HK-2 (cell line): ENCODE measurements at regions not wholly inside any gene's neighbourhood (a gene's known extent, or its start where the extent isn't known, plus 50 kb on each side); places are given as distances from the start of the nearest gene placed in this dataset.
"Not testable (repeated sequence)": the region's sequence is repeated elsewhere in the genome, so short reads cannot be mapped to it uniquely, and the experiment has no call there.

Experiments used
- DNase-seq: peaks from one replicate; pipeline ENCODE4 v3.0.0-alpha.2; 2018; ENCODE audit not compliant: unreplicated experiment

GRCh38 chr16:77063676-77064016 lies 127.3 kb upstream of the MON1B start:
- DNase-seq: no peak

DNA sequence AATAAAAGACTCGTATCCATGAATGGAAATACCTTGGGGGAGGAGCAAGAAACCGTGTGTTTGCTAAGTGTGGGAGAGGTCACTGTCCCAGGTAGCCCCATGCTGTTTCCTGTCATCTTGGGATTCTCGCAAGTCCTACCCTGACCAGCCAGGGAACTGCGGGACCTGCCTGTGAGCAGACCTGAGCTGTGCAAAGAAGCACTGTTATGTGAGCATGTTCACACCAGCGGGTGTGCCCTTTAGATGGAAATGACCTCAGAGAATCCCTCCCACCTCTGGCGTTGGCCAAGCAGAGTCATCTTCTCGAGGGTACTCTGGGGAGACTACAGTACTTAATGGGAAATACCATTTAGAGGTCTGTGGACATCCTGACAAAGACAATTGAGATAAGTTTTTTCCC lies 127.0 kb upstream of the MON1B start:
- no peak for DNase-seq

- no peak for DNase-seq
These were observed 124.0 kb upstream of the MON1B start for GRCh38 chr16:77066896-77067496.

GRCh38 chr16:77067900-77068299 lies 123.1 kb upstream of the MON1B start:
- no peak for DNase-seq

DNA sequence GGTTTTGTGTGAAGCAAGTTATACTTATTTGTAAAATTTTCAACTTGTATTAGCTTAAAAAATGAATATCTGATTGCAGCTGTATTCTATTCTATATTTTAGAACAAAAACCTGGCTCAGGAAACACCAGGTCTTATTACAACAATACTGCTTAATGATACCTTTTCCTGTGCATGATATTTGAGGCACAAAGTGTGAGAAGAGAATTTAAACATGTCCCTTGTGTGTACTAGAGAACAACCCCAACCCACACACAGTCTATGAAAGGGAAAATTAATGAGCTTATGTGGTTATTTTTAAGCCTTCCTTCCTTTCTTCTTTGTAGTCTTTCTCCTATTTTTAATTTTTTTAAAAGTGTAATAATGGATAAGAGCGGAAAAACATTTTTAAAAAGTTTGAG lies 122.6 kb upstream of the MON1B start:
- DNase-seq: no peak

- DNase-seq: no peak
These were observed 121.1 kb upstream of the MON1B start for GRCh38 chr16:77069929-77070328.

DNA sequence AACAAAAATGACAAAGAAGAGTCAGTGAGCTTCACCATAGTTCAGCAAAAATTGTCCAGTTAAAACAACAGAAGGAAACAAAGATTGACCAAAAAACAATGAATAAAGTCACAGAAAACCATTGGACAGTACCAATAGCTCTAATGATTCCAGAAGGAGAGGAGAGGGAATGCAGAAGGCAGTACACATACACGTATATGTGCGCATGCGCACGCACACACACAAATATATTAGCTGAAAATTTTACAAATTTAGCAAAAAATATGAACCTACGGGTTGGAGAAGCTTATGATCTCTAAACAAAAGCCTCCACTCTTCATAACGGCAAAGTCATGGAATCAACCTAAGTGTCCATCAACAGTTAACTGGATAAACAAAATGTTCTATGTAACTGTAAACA lies 120.3 kb upstream of the MON1B start:
- DNase-seq: no peak

DNA sequence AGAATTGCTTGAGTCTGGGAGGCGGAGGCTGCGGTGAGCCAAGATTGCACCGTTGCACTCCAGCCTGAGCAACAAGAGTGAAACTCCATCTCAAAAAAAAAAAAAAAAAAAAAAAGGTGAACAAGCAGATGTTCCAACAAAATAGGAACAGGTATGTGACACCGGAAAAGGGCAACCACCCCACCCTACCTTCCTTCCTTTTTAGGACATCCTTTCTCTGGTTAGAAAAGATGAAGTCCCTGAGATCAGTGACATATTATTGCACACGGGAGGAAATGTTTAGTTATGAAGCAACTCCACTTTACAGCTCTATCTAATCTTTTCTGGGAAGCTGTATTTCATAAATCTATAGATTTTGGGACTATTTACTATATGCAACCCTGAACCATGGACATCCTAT lies 114.2 kb upstream of the MON1B start:
- DNase-seq: no peak

DNA sequence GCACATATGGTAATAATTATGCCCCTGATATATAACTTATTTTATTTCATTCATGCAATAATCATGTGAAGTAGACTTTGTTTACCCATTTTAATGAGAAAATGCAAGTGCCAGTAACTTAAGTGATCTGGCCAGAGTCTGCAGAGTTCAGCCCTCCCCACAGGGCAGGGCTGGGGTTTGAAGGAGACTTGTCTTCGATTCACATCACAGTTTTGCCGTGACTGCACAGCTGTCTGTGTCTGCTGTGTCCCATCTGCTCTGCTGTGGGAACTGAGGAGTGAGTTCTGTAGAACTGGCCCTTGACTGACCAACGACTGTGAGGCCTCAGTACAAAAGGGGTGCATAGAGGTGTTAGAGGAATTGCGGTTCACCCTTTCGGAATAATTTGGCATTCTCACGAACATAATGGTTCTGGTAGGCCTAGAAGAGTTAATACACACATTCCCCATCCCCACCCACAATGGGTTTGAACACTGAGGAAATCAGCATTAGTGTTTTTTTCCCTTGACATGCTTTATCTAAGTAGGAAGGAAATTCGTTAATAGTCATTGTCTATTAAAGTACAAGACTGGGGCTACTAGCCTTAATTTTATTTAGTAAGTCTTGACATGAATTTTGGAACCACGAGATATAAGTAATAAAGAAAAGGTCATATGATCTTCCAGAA lies 113.6 kb upstream of the MON1B start:
- DNase-seq: no peak

DNA sequence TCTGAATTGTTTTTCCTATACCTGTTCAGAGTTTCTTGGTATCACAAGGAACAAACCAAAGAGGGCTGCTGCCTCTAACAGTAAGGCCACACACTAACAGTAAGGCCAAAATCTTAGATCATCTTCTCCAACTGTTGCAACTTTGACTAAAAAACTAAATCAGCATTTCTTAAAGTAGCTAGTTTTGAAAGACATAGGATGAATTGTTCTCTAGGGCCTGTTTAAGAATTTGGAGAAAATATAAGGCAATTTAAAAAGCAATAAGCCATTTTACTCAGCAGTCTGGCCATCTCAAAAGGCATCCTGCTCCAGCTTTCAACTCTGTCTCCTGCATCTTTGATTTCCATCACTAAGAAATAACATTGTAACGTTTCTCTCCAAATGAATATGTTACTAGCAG lies 105.0 kb upstream of the MON1B start:
- DNase-seq: no peak

GRCh38 chr16:77090062-77090461 lies 100.9 kb upstream of the MON1B start:
- DNase-seq: no peak

DNA sequence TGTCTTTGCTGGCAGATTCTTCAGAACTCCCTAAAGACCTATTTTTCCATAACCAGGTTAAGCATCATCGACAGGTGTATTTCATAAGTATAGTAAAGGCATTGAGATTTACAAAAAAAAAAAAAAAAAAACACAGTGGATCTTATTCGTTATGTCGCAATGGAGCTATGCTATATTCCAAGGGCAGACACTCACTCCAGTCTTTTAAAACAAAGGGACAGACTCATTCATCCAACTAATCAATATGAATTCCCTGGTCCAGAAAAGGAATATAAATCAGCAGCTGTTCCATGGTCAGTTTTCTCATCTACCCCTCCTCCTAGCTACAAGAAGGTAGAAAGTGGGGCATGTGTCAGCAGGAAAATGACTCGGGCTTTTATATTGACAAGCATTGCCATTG lies 97.7 kb upstream of the MON1B start:
- no peak for DNase-seq

DNA sequence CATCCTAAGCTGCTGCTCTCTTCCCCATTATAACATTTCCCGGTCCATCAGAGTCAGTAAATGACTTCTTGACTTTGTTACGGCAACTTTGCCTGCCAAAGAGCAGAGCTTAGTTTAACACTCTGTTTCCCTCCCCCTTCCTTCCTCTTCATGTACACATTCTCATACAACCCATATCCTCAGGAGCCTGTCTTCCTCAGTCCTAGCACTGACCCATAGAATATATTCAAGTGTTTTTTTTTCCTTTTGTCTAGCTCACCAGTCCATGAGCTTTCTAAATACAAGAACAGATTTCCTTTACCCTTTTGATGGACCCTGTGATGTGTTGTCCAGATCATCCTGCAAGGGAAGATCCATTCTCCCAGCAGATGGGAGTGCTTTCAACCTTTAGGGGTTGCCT lies 97.0 kb upstream of the MON1B start:
- no peak for DNase-seq

- DNase-seq: no peak
These were observed 79.9 kb upstream of the MON1B start for GRCh38 chr16:77111056-77111565.

DNA sequence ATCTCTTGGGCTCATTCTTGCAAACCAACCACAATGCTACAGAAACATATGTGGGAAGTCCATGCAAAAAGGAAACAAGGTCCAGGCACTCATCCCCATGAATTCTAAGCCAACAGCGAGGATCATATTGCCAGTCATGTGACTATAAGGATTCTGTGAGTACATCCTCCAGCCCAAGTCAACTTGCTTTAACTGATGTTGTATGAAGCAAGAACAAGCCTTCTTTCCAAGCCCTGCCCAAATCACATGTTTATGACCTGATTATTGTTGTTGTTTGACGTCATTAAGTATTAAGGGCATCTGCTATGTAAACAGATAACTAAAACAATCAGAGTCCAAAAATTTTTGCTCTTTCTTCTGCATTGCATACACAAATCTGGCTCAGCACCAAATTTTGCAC lies 78.2 kb upstream of the MON1B start:
- DNase-seq: no peak

- DNase-seq: no peak
These were observed 77.2 kb upstream of the MON1B start for GRCh38 chr16:77113835-77114234.

DNA sequence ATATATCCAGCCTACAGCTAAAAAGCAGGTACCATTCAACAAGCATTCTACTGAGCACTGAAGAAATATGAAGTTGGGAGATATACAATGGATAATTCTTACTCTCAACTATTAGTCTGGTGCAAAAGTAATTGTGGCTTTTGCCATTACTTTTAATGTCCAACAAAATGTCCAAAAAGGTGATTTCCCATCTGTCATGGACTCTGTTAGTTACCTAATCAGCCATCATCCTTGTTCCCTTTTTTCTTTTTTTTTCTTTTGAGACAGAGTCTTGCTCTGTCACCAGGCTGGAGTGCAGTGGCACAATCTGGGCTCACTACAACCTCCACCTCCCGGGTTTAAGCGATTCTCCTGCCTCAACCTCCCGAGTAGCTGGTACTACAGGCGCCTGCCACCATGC lies 76.6 kb upstream of the MON1B start:
- not testable (repeated sequence) for DNase-seq

GRCh38 chr16:77116856-77117255 lies 74.1 kb upstream of the MON1B start:
- no peak for DNase-seq

GRCh38 chr16:77117707-77118106 lies 73.3 kb upstream of the MON1B start:
- no peak for DNase-seq

DNA sequence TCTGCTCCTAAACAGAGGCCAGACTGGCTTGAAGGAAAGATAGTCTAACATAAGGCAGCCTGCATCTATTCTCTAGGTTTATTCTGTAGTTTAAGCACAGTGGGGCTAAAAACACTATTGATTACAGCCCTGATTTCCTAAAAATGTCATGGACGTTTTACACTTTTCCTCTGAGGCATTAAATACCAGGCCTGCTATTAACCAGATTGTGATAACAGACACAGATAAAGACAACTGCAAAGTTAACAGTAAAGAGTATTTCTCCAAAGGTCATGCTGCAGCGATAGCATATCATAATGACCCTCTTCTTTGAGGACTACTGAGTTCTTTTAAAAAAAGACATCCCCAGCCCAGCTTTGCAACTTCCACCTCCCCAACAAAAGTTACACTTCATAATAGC lies 59.6 kb upstream of the MON1B start:
- no peak for DNase-seq

- no peak for DNase-seq
These were observed 58.9 kb upstream of the MON1B start for GRCh38 chr16:77132051-77132618.

- DNase-seq: no peak
These were observed 57.3 kb upstream of the MON1B start for GRCh38 chr16:77133706-77134105.

DNA sequence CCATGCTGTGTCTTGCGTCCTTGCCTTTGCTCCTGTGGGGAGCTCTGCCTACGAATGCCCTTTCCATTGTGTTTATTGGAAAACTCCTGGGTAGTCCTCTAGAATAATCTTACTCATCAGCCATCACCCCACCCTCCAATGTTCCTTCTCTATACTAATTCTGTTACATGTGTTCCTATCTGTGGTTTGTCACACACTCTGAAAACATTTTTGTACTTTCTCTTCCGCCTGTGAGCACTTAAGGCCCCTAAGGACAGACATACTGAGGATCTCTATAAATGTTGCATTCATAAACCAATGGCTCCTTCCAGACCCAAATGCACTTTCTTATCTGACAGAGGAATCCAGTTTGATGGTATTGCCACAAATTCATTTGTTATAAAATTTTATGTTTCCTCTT lies 53.9 kb upstream of the MON1B start:
- DNase-seq: no peak
